HG03196 (cell line): ENCODE measurements at regions not wholly inside any gene's neighbourhood (a gene's known extent, or its start where the extent isn't known, plus 50 kb on each side); places are given as distances from the start of the nearest gene placed in this dataset.

Experiments used
- ATAC-seq: cut with Tn5 transposase; IDR thresholded peaks from one replicate; pipeline ENCODE4 v1.9.1; 2021; ENCODE audit not compliant: unreplicated experiment

- ATAC-seq = no peak
Observed at GRCh38 chr12:93011100-93011499, 82.0 kb upstream of the EEA1 start.

- ATAC-seq = no peak
Observed at GRCh38 chr12:93015871-93016751, 87.0 kb upstream of the EEA1 start.

- ATAC-seq = no peak
Observed at GRCh38 chr12:93016752-93017350, 87.8 kb upstream of the EEA1 start.

GRCh38 chr12:93018610-93019009, 89.5 kb upstream of the EEA1 start:
- no peak for ATAC-seq

GRCh38 chr12:93019212-93019927, 90.3 kb upstream of the EEA1 start:
- no peak for ATAC-seq

- no peak for ATAC-seq
Observed at GRCh38 chr12:93019975-93020630, 91.0 kb upstream of the EEA1 start.

GRCh38 chr12:93020631-93021597, 91.8 kb upstream of the EEA1 start:
- ATAC-seq = no peak

GRCh38 chr12:93022603-93023340, 93.7 kb upstream of the EEA1 start:
- ATAC-seq = no peak

GRCh38 chr12:93025145-93026103, 96.3 kb upstream of the EEA1 start:
- peak; percentile 71 for ATAC-seq

- no peak for ATAC-seq
Observed at GRCh38 chr12:93027041-93027440, 97.9 kb upstream of the EEA1 start.

GRCh38 chr12:93029091-93029490, 100.0 kb upstream of the EEA1 start:
- ATAC-seq = no peak

GRCh38 chr12:93031028-93031427, 101.9 kb upstream of the EEA1 start:
- no peak for ATAC-seq

- ATAC-seq = no peak
Observed at GRCh38 chr12:93032758-93033157, 103.7 kb upstream of the EEA1 start.

GRCh38 chr12:93033948-93034347, 104.9 kb upstream of the EEA1 start:
- no peak for ATAC-seq

GRCh38 chr12:93039062-93039461, 110.0 kb upstream of the EEA1 start:
- no peak for ATAC-seq

GRCh38 chr12:93039930-93040329, 110.8 kb upstream of the EEA1 start:
- ATAC-seq = no peak

- ATAC-seq = no peak
Observed at GRCh38 chr12:93040367-93040766, 111.3 kb upstream of the EEA1 start.

- ATAC-seq = no peak
Observed at GRCh38 chr12:93041416-93041815, 112.3 kb upstream of the EEA1 start.
